Suprapubic skin (tissue), 4 donors: ENCODE measurements at regions not wholly inside any gene's neighbourhood (a gene's known extent, or its start where the extent isn't known, plus 50 kb on each side); places are given as distances from the start of the nearest gene placed in this dataset.

Experiments
- DNase-seq, 2 donors: peaks; one replicate each; pipeline ENCODE4 v3.0.0-alpha.2; 2019; ENCODE audit warnings: low spot score in 2 of 2
- H3K27ac ChIP-seq: fragments of 200-600 bp; sonication (generic); one replicate; pipeline ENCODE4 v1.5.1; 2019
- H3K27me3 ChIP-seq: fragments of 200-600 bp; sonication (generic); one replicate; pipeline ENCODE4 v1.5.1; 2019
- H3K36me3 ChIP-seq: fragments of 200-600 bp; sonication (generic); one replicate; pipeline ENCODE4 v1.5.1; 2019
- H3K4me1 ChIP-seq: fragments of 200-600 bp; sonication (generic); one replicate; pipeline ENCODE4 v1.5.1; 2019
- H3K4me3 ChIP-seq: fragments of 200-600 bp; sonication (generic); one replicate; pipeline ENCODE4 v1.5.1; 2019; ENCODE audit warnings: mild to moderate bottlenecking
- H3K9me3 ChIP-seq: fragments of 200-600 bp; sonication (generic); one replicate; pipeline ENCODE4 v1.5.1; 2019
- CTCF ChIP-seq, 2 donors: fragments of 200-600 bp in 1 of 2; fragments of 450-650 bp in 1 of 2; sonication (generic) in 1 of 2; IDR thresholded peaks; one replicate each; pipeline ENCODE4 v1.5.1; 2016 to 2019; ENCODE audit warnings: antibody characterized with exemption in 2 of 2, mild to moderate bottlenecking in 1 of 2, moderate library complexity in 1 of 2
- EP300 ChIP-seq: sonication (generic); formaldehyde crosslinking; IDR thresholded peaks from one replicate; pipeline ENCODE4 v1.6.1; 2017; ENCODE audit warnings: antibody characterized with exemption
- POLR2A ChIP-seq, 2 donors: fragments of 450-650 bp; IDR thresholded peaks; one replicate each; pipeline ENCODE4 v1.6.1; 2017; ENCODE audit warnings: antibody characterized with exemption in 2 of 2, mild to moderate bottlenecking in 2 of 2, moderate library complexity in 2 of 2
- POLR2AphosphoS5 ChIP-seq, 3 donors: sonication (generic); formaldehyde crosslinking; IDR thresholded peaks; one replicate each; pipeline ENCODE4 v1.6.1; 2017; ENCODE audit warnings: antibody characterized with exemption in 3 of 3
- WGBS: methylation state at CpG from one replicate; pipeline ENCODE4 v1.1.5; 2018; 5-methylcytosine and 5-hydroxymethylcytosine counted together

- H3K4me3 ChIP-seq: no peak overlapping the region
- 85% methylated on average over 1 of the region's 1 CpG for WGBS
- H3K36me3 ChIP-seq: no peaks in the 10 kb centered on the region
- no peaks in the 10 kb centered on the region for H3K27me3 ChIP-seq
- H3K9me3 ChIP-seq: no peaks in the 10 kb centered on the region
- no peak for TF ChIP-seq EP300
- no peak for TF ChIP-seq POLR2AphosphoS5 (IDR thresholded peaks at IDR 0.05)
- TF ChIP-seq POLR2A (IDR thresholded peaks at IDR 0.05): no peak
- TF ChIP-seq CTCF (IDR thresholded peaks at IDR 0.05): no peak
- H3K27ac ChIP-seq: no peak overlapping the region
- no peak for DNase-seq
- no peaks in the 10 kb centered on the region for H3K4me1 ChIP-seq
These were observed 76.0 kb upstream of the ID4 start for GRCh38 chr6:19761121-19761520.

GRCh38 chr6:19771753-19772336, 65.3 kb upstream of the ID4 start:
- Histone ChIP-seq H3K4me3 (no peak overlapping the region), H3K36me3 (no peaks in the 10 kb centered on the region), H3K27ac (no peak overlapping the region), H3K4me1 (no peaks in the 10 kb centered on the region), H3K9me3 (no peaks in the 10 kb centered on the region), H3K27me3 (no peaks in the 10 kb centered on the region)
- no peak for DNase-seq
- 84% methylated on average over 5 of the region's 5 CpGs for WGBS
- no peak for TF ChIP-seq POLR2A (IDR thresholded peaks at IDR 0.05)
- TF ChIP-seq POLR2AphosphoS5 (IDR thresholded peaks at IDR 0.05): no peak
- TF ChIP-seq CTCF (IDR thresholded peaks at IDR 0.05): no peak
- TF ChIP-seq EP300: no peak

- no peak overlapping the region for H3K4me3 ChIP-seq
- H3K9me3 ChIP-seq: no peaks in the 10 kb centered on the region
- H3K27ac ChIP-seq: no peak overlapping the region
- H3K27me3 ChIP-seq: no peaks in the 10 kb centered on the region
- no peaks in the 10 kb centered on the region for H3K4me1 ChIP-seq
- no peaks in the 10 kb centered on the region for H3K36me3 ChIP-seq
- TF ChIP-seq POLR2A (IDR thresholded peaks at IDR 0.05) (no peak), POLR2AphosphoS5 (IDR thresholded peaks at IDR 0.05) (no peak), CTCF (IDR thresholded peaks at IDR 0.05) (no peak), EP300 (no peak)
- DNase-seq: no peak
These were observed 64.3 kb upstream of the ID4 start for GRCh38 chr6:19772891-19773290.

- Histone ChIP-seq H3K27ac (no peak overlapping the region), H3K36me3 (no peaks in the 10 kb centered on the region), H3K9me3 (no peaks in the 10 kb centered on the region), H3K4me3 (no peak overlapping the region), H3K4me1 (no peaks in the 10 kb centered on the region), H3K27me3 (no peaks in the 10 kb centered on the region)
- WGBS: 74% methylated on average over 4 of the region's 4 CpGs
- no peak for DNase-seq
- TF ChIP-seq CTCF (IDR thresholded peaks at IDR 0.05) (no peak), POLR2A (IDR thresholded peaks at IDR 0.05) (no peak), POLR2AphosphoS5 (IDR thresholded peaks at IDR 0.05) (no peak), EP300 (no peak)
These were observed 55.9 kb upstream of the ID4 start for GRCh38 chr6:19781269-19781668.

GRCh38 chr6:19782588-19782987, 54.6 kb upstream of the ID4 start:
- Histone ChIP-seq H3K9me3 (no peaks in the 10 kb centered on the region), H3K27ac (no peak overlapping the region), H3K27me3 (no peaks in the 10 kb centered on the region), H3K36me3 (no peaks in the 10 kb centered on the region), H3K4me1 (no peaks in the 10 kb centered on the region), H3K4me3 (no peak overlapping the region)
- 92% methylated on average over 3 of the region's 3 CpGs for WGBS
- no peak for DNase-seq
- TF ChIP-seq EP300 (no peak), POLR2A (IDR thresholded peaks at IDR 0.05) (no peak), CTCF (IDR thresholded peaks at IDR 0.05) (no peak), POLR2AphosphoS5 (IDR thresholded peaks at IDR 0.05) (no peak)
